ENCODE measurements at regions not wholly inside any gene's neighbourhood (a gene's known extent, or its start where the extent isn't known, plus 50 kb on each side); places are given as distances from the start of the nearest gene placed in this dataset.
A peak's percentile ranks its signal among the peaks of the same experiment; 100 is the strongest.

DNA sequence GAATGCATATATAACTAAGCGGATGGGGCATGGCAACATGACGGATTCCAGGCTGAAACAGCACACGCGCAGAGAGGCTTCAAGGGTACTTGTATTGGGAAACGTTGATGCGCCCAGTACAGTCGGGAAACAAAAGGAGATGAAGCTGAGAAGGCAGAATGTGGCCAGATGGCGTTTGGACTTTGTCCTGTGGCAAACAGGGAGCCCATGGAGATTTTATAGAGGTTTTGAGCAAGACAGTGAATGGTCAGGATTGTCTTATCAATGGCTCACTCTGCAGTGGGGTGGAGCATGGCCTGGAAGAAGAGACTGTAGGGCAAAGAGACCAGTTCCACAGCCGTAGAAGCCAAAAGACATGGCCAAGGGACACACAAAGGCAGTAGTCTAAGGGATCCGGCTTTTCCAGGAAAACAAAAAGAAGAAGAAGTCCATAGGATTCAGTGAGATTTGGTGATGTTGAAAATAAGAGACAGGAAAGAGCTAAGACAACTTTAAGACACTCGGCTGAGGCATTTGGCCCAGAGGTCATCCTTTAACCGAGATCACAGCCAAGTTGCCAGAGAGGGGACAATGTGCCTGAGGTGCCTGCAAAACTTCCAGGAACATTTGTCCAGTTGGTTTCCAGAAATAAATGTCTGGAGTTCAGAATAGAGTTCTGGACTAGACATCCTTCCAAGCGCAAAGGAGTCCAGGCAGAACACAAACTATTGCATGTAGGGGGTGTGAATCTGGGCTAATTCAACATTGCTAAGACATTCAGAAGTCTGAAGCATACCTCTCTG is 123.0 kb upstream of the RREB1 start:
- Histone ChIP-seq H3K79me2 (ENCODE audit: control insufficient read depth, insufficient read depth, low read length) (no peaks in the 10 kb centered on the region), H3K9ac (ENCODE audit: insufficient read depth in 1 of 2, low read depth in 2 of 2, low read length in 2 of 2) (peak overlapping the region in 1 of 2 experiments; percentile 37; a peak in 1 of 4 replicates), H3K4me2 (ENCODE audit: insufficient read depth, low read length) (no peak overlapping the region), H3K9me3 (replicated peaks; ENCODE audit: control insufficient read depth, insufficient read depth, low read depth, low read length) (no peaks in the 10 kb centered on the region), H2AFZ (ENCODE audit: low read depth, low read length) (peak overlapping the region; percentile 45; the same call in 1 of the 2 replicates), H3K4me1 (replicated peaks in 1 of 2; ENCODE audit: control insufficient read depth in 2 of 2, insufficient read depth in 2 of 2, low read length in 2 of 2) (no peaks in the 10 kb centered on the region; a peak in 3 of 5 replicates), H3K36me3 (ENCODE audit: control insufficient read depth, insufficient read depth, low read length) (no peaks in the 10 kb centered on the region), H3K27me3 (ENCODE audit: control insufficient read depth in 2 of 2, insufficient read depth in 2 of 2, low read length in 2 of 2) (no peaks in the 10 kb centered on the region), H3K9me1 (ENCODE audit: control insufficient read depth, insufficient read depth, low read length) (no peaks in the 10 kb centered on the region), H3K4me3 (no peak overlapping the region), H4K20me1 (replicated peaks; ENCODE audit: control insufficient read depth, insufficient read depth, low read length) (no peaks in the 10 kb centered on the region), H3K27ac (ENCODE audit: extremely low read depth, low read depth, low read length) (no peak overlapping the region)
- DNase-seq (ENCODE audit: extremely low read depth in 1 of 4, low spot score in 3 of 4), result no peak
- in situ Hi-C loops (cut with MboI) (no loop called here), intact Hi-C loops (cut with micrococcal nuclease) (no loop called here)
- TF ChIP-seq, protein P1, sequence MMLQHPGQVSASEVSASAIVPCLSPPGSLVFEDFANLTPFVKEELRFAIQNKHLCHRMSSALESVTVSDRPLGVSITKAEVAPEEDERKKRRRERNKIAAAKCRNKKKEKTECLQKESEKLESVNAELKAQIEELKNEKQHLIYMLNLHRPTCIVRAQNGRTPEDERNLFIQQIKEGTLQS (IDR thresholded peaks at IDR 0.05), result no peak
- TF ChIP-seq, protein P1 (CRISPR knock-in tag; conservative IDR thresholded peaks at IDR 0.05), result no peak
- TF ChIP-seq, protein P2, sequence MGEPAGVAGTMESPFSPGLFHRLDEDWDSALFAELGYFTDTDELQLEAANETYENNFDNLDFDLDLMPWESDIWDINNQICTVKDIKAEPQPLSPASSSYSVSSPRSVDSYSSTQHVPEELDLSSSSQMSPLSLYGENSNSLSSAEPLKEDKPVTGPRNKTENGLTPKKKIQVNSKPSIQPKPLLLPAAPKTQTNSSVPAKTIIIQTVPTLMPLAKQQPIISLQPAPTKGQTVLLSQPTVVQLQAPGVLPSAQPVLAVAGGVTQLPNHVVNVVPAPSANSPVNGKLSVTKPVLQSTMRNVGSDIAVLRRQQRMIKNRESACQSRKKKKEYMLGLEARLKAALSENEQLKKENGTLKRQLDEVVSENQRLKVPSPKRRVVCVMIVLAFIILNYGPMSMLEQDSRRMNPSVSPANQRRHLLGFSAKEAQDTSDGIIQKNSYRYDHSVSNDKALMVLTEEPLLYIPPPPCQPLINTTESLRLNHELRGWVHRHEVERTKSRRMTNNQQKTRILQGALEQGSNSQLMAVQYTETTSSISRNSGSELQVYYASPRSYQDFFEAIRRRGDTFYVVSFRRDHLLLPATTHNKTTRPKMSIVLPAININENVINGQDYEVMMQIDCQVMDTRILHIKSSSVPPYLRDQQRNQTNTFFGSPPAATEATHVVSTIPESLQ (CRISPR knock-in tag; IDR thresholded peaks at IDR 0.05), result no peak
- TF ChIP-seq BCL6 (CRISPR knock-in tag; IDR thresholded peaks at IDR 0.05), result no peak
- no peak for TF ChIP-seq NFRKB (IDR thresholded peaks at IDR 0.05; ENCODE audit: low read depth)
- TF ChIP-seq NUFIP1 (IDR thresholded peaks at IDR 0.05; ENCODE audit: partially characterized antibody), result no peak
- TF ChIP-seq HEY1 (CRISPR knock-in tag; IDR thresholded peaks at IDR 0.05; ENCODE audit: borderline replicate concordance), result no peak
- no peak for TF ChIP-seq POLR3G (IDR thresholded peaks at IDR 0.05; ENCODE audit: extremely low read depth, insufficient read length, insufficient replicate concordance)
- TF ChIP-seq, protein P3, sequence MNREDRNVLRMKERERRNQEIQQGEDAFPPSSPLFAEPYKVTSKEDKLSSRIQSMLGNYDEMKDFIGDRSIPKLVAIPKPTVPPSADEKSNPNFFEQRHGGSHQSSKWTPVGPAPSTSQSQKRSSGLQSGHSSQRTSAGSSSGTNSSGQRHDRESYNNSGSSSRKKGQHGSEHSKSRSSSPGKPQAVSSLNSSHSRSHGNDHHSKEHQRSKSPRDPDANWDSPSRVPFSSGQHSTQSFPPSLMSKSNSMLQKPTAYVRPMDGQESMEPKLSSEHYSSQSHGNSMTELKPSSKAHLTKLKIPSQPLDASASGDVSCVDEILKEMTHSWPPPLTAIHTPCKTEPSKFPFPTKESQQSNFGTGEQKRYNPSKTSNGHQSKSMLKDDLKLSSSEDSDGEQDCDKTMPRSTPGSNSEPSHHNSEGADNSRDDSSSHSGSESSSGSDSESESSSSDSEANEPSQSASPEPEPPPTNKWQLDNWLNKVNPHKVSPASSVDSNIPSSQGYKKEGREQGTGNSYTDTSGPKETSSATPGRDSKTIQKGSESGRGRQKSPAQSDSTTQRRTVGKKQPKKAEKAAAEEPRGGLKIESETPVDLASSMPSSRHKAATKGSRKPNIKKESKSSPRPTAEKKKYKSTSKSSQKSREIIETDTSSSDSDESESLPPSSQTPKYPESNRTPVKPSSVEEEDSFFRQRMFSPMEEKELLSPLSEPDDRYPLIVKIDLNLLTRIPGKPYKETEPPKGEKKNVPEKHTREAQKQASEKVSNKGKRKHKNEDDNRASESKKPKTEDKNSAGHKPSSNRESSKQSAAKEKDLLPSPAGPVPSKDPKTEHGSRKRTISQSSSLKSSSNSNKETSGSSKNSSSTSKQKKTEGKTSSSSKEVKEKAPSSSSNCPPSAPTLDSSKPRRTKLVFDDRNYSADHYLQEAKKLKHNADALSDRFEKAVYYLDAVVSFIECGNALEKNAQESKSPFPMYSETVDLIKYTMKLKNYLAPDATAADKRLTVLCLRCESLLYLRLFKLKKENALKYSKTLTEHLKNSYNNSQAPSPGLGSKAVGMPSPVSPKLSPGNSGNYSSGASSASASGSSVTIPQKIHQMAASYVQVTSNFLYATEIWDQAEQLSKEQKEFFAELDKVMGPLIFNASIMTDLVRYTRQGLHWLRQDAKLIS (CRISPR knock-in tag; IDR thresholded peaks at IDR 0.05), result no peak
- FAIRE-seq, result peak; percentile 57
- no TSS peak for BruUV-seq (replicated peaks)
- POLR2A ChIA-PET, result interaction anchor here (1.1 kb wide), 1 partner anchor 9 kb away, joined by 3 read pairs; no protein-coding TSS in a partner anchor
- 71% methylated on average over 13 of the region's 13 CpGs for WGBS (ENCODE audit: insufficient coverage, low coverage, missing lambda C conversion rate)
- CTCF ChIA-PET (ENCODE audit: low intra/inter-chr PET ratio), result no interaction called here
- ATAC-seq, result peak; percentile 23; the same call in 1 of the 3 replicates

Measured in K562 (cell line).